Inflammatory macrophage treated with lipopolysaccharide for 1 hour (primary cell): ENCODE measurements at regions not wholly inside any gene's neighbourhood (a gene's known extent, or its start where the extent isn't known, plus 50 kb on each side); places are given as distances from the start of the nearest gene placed in this dataset.
A peak's percentile ranks its signal among the peaks of the same experiment; 100 is the strongest.

ENCODE experiments used
- DNase-seq, 2 donors: peaks; one replicate each; pipeline ENCODE4 v3.0.0-alpha.2; 2020 to 2022

DNA sequence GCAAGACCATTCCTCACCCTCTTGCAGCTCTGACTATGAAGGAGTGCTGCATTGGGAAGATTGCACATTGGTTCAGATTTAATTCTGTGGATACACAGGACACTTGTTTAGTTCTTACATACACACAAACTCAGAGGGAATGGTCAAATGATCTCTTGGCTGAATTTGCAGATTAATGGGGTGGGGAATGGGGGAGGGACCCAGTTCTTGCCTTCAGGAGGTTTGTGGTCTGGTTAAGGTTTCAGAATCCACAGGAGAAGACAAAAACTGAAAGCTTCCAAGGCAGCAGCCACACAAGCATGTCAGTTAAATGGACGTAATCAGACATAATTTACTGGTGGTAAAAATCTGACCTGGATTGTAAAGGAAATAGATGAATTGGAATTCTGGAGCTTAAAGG lies 257.1 kb upstream of the ROPN1 start:
- DNase-seq, result no peak

DNA sequence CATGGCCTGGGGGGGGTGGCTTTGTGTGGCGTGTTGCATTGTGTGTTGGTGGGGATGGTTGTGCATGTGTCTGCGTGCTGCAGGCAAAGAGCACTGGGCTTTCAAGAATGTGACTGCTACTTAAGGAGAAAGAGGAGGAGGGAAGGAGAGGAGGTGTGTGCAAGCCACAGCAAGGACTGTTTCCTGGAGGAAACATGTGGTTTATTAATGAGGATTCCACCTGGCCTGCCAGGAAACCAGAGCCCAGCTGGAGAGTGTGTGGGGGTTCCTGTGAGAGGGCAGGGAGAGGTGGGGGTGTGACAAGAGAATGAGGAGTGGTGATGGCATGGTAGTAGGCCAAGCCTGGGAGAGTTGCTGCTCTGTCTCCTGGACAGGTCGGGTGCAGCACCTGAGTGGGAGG lies 258.1 kb upstream of the ROPN1 start:
- no peak for DNase-seq

DNA sequence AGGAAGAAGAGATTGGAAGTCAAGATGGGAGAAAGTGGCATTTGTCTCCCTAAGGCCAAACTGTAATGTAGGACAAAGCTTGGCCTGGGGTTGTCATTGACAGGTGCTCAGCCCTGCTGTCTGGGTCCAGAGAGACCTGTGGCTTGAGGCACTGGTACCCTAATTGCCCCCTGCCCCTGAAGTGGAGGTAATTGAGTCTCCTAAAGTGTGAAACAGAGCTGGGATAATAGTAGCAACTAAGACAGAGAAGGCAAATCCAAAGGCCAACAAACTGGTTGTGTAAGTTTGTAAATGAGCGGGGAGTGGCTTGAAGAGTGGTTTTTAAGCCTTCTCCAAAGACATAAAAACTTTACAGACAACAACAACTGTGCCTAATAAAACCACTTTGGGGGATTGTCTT lies 264.2 kb upstream of the ROPN1 start:
- no peak for DNase-seq

DNA sequence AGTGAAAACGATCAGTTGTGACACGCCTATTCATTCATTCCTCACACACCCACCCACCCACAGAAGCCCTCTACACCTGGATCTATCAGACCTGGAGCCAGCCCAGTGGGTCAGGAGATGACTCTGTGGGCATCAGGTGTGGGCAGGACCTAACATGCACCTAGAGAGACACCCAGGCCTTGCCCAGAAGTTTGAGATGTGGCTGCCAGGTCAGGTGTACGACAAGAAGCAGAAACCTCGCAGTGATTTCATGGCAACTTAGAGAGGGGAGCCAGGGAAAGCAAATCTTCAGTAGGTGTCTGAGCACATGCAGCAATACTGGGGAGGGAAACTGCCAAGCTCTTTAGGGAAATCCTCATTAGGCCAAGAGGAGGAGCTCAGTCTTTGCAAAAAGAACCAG lies 264.7 kb upstream of the ROPN1 start:
- no peak for DNase-seq

DNA sequence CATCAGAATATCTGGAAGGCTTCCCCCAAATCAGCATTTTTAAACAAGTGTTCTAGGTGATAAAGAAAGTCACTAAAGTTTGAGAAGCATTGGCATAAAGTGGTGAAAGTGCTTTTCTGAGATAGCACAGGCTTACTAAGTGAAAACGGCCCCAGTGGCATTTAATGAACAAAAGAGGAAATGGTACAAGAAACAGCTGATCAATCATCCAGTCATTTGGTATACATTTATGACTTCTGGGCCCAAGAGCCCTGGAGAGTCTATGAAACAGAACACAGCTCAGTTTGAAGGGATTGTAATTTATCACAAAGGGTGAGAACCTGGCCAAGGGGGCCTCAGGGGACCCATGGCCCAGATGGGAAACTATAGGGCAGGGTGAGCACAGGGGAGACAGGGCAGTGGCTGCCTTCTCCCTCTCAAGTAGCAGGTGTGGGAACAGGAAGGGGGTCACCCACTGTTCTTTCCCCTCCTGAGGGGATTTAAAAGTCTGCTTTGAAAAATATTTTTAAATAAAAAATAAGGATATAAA lies 265.5 kb upstream of the ROPN1 start:
- DNase-seq, result no peak

DNA sequence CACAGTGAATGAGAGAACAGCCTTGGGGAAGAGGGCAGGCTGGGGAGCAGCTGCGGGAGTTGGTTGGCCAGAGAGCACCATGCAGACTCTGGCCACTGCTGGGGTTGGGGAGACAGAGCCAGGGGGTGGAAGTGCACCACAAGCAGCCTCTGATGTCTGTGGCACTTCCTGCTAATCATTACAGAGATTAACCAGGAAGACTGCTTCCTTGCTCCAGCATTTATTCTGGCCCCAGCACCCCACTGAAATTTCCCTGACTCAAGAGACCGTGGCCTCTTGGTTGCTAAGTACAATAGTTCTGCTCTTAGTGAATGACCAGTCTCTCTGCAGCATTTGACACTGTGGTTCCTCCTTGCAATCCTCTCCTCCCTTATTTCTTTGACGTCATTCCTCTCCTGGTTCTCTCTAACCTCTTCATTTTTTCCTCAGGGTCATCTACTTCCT lies 266.2 kb upstream of the ROPN1 start:
- DNase-seq, result peak in 1 of 2 donors; percentile 22

DNA sequence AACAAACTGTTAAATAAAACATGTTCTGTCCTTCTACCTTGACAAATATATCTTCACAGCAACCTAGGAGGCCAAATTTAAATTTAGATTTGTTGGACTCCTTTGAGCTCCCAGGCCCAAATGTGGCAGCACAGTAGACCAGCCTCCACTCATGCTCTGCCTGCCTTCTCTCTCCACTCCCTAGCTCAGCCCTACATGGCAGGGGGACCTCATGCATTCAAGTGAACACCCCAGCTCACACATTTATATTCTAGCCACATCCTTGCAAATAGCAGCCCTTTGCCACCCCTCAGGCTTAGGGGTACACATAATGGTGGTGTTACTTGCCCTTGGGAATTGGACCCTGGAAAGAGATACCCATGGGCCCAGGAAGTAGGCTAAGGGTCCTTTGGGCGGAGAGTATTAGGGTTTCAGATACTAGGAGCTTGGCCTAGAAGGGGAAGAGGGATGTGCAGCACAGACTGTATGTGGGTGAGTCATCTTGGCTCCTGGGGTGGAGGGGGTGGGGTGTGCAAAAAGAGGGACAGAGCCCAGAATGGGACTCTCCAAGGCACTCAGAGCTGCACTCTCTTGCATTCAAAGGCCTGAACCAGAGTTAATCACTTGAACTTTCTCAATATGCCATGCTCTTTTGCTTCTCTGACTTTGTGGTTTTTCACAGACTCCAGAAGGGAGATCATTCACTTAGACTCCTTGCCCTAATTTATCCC lies 268.4 kb upstream of the ROPN1 start:
- DNase-seq, result peak; percentile 67 to 92

DNA sequence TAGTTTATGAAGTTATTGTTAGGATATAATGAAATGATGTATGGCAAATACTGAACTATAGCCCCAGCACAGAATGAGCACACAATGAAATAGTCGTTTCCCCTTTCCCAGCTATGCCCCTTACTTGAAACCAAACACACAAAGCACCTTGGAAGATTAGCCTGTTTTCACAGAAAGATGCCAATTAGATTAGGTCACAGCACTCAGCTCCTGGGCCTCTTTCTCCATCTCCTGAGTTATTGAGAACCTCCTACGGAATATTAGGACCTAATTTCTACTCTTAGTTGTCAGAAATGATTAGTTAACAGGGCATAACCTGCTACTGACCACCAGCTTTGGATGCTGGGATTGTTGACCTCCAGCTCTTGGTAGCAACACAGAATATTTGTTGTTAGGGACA lies 269.4 kb upstream of the ROPN1 start:
- no peak for DNase-seq

DNA sequence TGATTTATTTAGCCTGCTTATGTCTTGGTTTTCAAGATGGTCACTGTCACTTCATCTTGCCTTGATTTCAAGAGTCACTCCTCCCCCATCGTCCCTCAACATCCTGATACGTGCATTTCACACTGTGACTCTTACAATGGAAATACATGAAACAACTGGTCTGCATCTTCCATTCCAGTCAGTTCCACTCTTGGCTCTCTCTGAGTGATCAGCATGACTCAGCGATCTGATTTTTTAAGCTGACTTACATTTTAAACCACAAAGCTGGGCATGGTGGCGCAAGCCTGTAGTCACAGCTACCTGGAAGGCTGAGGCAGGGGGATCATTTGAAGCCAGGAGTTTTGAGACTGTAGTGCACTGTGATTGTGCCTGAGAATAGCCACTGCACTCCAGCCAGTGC lies 271.2 kb upstream of the ROPN1 start:
- DNase-seq, result peak; percentile 10 to 53

DNA sequence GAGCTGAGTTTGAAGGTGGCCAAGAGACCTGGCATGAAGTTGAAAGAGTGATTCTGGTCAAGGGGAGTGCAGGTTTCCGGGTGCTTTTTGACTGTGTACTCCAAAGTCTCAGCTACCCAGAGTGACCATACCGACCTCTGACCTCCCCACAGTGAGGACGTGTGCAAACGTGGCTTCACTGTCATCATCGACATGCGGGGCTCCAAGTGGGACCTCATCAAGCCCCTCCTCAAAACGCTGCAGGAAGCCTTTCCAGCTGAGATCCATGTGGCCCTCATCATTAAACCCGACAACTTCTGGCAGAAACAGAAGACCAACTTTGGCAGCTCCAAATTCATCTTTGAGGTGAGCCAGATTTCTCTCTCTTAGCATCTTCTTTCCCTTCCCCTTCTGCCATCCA lies 272.4 kb upstream of the ROPN1 start:
- DNase-seq, result no peak

DNA sequence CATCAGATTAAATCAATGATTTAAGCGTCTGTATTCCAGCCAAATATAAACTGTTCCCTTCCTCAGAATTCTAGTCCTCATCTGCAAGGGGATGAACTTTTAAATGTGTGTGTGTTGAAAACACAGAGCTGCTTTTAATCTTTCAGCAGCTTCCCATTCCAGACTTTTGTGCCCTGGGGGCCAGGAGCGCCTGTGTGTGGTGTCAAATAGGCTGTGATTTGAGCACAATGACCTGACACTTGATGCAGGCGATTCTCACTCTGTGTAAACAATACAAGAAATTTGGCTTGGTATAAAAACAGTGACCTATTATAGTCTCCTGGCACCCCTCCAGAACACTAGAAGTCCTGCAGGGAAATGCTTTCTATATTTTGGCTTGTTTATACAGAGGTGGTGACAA lies 274.6 kb upstream of the ROPN1 start:
- DNase-seq, result no peak

DNA sequence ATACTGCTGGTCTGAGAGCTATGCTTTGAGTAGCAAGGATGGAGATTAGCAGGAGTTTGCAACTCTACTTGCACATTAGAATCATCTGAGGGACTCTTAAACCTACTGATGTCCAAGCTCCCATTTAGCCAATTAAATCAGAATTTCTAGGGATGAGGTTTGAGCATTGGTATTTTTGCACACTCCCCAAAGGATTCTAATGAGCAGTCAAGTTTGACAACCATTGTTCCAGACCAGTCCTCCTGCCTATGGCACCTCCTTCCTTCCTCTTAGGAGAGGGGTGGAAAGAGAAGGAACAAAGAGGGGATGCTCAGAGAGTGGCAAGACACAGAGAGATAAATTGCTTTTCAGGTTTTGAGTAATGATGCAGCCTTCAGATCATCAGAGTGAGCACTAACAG lies 275.5 kb upstream of the ROPN1 start:
- DNase-seq, result no peak

DNA sequence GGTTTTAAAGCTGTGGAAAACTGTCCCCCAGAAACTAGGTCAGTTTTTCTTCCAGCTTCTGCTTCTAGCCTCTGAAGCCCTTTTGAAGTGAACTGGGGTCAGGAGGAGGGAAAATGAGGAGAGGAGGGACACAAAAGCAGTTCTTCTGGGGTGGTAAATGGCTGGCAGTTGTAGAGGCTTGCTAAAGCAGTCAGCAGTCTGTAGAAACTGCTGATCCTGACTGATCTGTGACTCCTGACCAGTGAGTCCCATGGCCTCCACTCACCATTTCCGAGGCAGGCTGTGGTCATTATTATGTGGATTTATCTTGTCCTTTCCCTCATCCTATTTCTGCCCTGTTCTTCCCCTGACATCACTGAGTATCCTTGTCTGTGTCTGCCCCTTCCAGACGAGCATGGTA lies 276.4 kb upstream of the ROPN1 start:
- no peak for DNase-seq

DNA sequence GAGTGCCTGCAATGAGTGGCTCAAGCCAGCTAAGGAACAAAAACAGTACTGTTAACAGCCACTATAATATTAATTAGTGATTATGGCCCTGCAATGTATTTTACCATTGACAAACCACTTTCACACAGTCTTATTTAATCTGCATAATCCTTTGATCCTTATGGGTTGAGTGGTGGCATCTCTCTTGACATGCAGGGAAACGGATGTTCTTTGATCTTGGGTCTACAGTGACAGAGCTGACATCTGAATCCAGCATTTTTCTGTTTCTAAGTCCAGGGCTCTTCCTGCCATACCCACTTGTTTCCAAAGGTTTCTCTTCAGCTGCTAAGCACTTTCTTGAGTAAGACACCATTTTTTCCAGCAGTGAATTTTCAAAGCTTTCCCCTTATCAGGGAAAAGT lies 277.7 kb upstream of the ROPN1 start:
- no peak for DNase-seq

DNA sequence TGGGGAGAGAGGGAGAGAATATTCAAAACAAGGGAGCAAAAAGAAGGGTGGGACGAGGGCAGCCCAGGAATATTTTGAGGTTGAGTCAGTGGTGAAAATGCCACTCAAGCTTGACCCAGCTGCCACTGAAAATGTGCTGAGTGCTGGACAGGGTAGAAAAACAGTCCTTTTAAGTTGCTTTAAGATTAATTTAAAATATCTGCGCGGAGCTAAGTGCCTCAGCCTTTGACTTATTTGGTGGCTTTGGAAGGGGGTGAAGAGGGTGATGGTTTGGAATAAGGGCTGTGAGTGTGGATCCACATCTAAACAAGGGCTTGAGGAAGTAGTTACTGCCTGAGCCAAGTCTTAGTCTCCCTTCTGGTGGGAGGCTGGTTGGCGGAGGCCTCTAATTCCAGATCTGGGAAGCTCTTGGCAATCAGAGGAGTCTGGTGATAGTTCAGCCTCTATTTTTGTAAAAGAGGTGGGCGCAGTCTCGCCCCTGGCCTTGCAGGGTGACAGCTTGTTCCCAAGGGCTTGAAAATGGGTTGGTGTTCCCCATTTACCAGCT lies 280.8 kb upstream of the ROPN1 start:
- DNase-seq, result peak in 1 of 2 donors; percentile 35

DNA sequence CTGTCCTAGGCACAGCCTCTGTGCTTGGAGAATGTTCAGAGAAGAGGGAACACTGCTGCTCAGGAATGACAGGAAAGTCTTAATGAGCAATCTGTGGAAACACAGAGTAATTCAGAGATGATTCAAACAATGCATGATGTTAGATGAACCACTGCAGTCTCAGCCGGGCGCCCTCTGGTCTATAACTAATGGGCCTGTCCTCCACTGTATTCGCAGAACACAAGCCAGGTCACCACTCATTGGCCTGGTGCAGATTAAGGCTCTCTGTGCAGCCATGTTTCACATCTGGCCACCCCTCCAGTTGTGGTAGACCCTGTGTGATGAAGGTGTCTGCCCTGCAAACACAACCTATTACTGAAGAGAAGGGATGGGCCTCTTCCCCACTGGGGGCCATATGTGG lies 281.7 kb upstream of the ROPN1 start:
- no peak for DNase-seq

DNA sequence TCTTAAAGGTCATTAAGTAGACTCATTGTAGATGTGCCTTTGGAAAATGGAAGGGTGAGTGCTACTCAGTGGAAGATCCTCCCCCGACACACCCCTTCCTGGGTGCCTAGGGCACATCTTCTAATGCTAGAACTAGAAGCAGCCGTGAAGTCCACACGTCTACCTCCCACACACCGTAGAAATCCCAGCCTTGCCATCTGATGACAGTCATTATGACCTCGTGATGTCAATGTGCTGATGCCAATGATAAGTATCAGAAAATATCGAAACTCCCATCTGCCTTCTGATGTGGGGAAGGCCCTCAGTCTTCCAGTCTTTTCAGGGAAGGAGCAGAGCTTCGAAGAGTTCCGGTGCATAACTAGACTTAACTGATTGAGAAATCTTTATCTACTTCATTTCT lies 282.1 kb upstream of the ROPN1 start:
- DNase-seq, result peak; percentile 9 to 51

DNA sequence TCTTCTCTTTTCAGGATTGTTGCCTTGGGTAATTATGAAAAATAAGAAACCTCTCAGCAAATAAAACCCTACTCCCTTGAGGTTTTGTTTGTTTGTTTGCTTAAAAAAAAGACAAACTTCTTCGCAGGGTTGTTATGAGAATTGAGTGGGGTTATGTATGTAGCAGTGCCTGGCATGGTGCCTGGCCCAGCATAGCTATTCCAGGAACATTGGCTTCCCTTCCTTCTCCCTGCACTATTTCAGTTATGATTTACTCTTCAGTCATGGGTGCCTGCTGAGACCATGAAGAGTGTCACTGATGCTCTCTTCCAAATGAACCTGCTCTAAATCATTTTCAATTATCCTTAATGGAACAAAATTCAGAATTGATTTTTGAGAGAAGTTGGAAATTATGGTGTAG lies 283.5 kb upstream of the ROPN1 start:
- no peak for DNase-seq

DNA sequence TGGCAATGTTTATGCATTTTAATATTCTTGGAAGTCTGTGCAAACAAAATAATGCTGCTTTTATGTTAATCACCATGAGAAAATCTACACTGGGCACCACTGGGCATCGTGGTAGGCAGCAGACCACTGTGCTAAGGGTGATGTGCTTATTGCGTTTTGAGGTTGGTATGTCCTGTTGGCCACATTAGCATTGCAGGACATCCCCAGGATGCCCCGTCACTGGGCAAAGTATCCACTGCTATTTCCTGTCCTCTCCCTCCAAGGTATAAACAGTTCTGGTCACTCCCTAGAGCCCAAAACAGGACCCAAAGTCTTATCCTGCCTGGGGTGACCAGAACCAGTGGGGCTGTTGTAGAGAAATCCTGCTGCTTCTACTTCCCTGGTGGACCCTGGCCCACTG lies 284.2 kb upstream of the ROPN1 start:
- DNase-seq, result no peak

DNA sequence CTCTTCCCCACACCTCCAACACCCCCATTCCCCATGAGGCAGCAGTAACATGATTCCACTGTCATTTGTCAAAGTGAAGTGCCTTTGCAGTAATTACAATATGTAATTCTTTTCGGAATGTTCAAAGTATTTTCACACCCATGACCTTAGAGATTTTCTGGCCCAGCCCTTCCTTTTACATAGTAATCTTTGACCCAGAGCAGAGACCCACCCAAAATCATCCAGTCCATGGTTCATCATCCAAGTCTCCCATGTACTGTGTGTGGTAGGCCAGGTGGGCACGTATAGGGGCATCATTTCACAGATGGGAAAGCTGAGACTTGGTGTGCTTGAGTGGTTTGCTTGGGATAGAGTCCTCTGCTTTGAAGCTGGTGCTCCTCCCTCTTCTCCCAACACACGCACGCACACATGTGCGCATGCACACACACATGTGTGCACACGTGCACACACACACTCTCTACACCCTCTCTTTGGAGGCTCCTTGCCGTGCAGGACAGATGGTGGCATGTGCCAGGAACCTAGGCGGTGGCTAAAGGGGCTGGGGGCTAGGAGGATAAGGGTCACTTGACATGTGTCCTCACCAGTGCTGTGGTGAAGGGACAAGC lies 284.7 kb upstream of the ROPN1 start:
- DNase-seq, result no peak

DNA sequence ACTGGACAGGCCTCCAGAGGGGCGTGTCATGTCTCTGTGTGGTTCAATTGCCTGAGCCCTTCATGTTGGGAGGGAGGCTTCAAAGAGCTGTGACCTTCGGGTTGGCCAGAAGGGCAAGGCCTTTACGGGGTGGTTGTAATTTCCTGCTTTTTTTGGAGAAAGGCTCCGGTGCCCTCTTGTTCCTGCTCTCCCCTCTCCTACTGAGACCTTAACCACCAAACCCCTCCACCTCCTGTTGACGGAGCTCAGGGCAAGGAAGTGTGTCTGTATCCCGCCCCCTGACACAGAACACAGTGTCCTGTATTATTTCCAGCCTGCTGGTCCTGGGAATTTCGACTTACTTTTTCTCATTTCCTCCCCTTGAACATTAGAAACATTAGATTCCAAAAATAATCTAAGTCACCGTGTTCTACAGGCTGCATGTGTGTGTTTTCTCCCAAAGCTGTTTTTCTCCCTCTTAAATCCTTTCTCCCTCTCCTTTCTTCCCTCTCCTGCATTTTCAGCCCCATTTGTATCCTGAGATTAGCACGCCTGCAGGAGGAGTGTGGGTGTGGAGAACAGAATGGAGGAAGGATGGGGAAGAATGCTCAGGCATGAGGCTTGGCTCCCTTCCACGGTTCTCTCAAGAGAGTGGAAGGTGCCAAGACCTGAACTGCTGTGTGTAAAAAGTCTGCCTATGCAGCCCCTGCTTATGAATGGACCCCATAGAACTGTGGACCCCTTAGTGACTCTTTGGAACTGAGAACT lies 285.4 kb upstream of the ROPN1 start:
- no peak for DNase-seq

DNA sequence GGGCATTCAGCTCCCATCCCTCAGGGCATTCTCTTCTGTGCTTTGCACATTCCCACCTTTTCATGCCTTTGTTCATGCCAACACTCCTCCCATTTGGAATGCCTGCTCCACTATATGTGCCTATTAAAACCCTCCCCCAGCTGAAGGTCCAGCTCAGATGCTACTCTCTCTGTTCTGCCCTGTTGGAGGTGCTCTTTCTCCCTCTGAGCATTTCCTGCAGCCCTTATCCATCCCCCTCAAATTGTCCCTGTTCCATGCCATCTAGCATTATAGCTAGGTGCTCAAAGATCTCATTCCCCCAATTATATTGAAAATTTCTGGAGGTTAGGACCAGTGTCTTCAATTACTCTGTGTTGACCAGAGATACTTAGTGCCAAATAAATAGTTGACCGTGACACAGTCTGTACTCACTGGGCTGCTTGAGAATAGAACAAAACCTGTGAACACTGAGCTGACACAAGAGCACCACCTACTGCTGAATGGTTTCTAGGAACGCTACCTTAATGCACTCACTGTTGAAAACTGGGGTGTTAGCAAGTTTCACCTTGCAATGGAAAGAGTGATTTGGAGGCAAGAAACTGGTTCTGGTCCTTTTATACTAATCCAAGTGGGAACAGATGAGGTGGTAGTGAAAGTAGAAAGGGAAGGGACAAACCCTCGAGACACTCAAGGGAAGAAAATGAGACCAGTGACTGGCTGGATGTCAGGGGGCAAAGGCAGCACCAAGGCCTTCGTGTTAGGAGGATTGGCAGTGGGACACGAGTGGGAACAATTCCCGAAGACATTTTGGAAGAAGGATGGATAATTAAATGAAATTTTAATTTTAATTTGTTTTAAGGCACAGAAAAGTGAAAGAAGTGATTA lies 289.8 kb upstream of the ROPN1 start:
- peak in 1 of 2 donors; percentile 33 for DNase-seq
